LoVo (cell line): ENCODE measurements at regions not wholly inside any gene's neighbourhood (a gene's known extent, or its start where the extent isn't known, plus 50 kb on each side); places are given as distances from the start of the nearest gene placed in this dataset.
A peak's percentile ranks its signal among the peaks of the same experiment; 100 is the strongest.
"Not testable (repeated sequence)": the region's sequence is repeated elsewhere in the genome, so short reads cannot be mapped to it uniquely, and the experiment has no call there.

Experiments used
- DNase-seq: peaks from one replicate; pipeline ENCODE4 v3.0.0-alpha.2; 2016; ENCODE audit warnings: low spot score

- DNase-seq, result no peak
These were observed 644.8 kb downstream of the RFPL4B start for GRCh38 chr6:112991912-112992311.

GRCh38 chr6:112997421-112998085 is 650.4 kb downstream of the RFPL4B start:
- no peak for DNase-seq

- DNase-seq, result no peak
These were observed 656.9 kb downstream of the RFPL4B start for GRCh38 chr6:113004054-113004453.

- DNase-seq, result no peak
These were observed 657.5 kb downstream of the RFPL4B start for GRCh38 chr6:113004470-113005270.

- DNase-seq, result no peak
These were observed 659.4 kb downstream of the RFPL4B start for GRCh38 chr6:113006494-113006893.

GRCh38 chr6:113009682-113010081 is 662.6 kb downstream of the RFPL4B start:
- no peak for DNase-seq

GRCh38 chr6:113010196-113010989 is 663.3 kb downstream of the RFPL4B start:
- no peak for DNase-seq

- DNase-seq, result no peak
These were observed 664.3 kb downstream of the RFPL4B start for GRCh38 chr6:113011389-113011788.

- DNase-seq, result no peak
These were observed 664.7 kb downstream of the RFPL4B start for GRCh38 chr6:113011801-113012200.

- no peak for DNase-seq
These were observed 668.1 kb downstream of the RFPL4B start for GRCh38 chr6:113015249-113015648.

- DNase-seq, result no peak
These were observed 670.2 kb downstream of the RFPL4B start for GRCh38 chr6:113017353-113017752.

GRCh38 chr6:113018351-113019151 is 671.4 kb downstream of the RFPL4B start:
- DNase-seq, result peak; percentile 13

GRCh38 chr6:113019176-113019575 is 672.0 kb downstream of the RFPL4B start:
- no peak for DNase-seq

GRCh38 chr6:113027780-113028179 is 680.6 kb downstream of the RFPL4B start:
- DNase-seq, result no peak

GRCh38 chr6:113029161-113029560 is 682.0 kb downstream of the RFPL4B start:
- not testable (repeated sequence) for DNase-seq

GRCh38 chr6:113031591-113032238 is 684.6 kb downstream of the RFPL4B start:
- DNase-seq, result no peak

- no peak for DNase-seq
These were observed 691.9 kb downstream of the RFPL4B start for GRCh38 chr6:113039005-113039404.

GRCh38 chr6:113047148-113047547 is 700.0 kb downstream of the RFPL4B start:
- DNase-seq, result no peak

- no peak for DNase-seq
These were observed 700.8 kb downstream of the RFPL4B start for GRCh38 chr6:113047932-113048331.

GRCh38 chr6:113048741-113049140 is 701.6 kb downstream of the RFPL4B start:
- no peak for DNase-seq

GRCh38 chr6:113049190-113049589 is 702.1 kb downstream of the RFPL4B start:
- DNase-seq, result no peak
